GM12892 (cell line): ENCODE measurements at regions not wholly inside any gene's neighbourhood (a gene's known extent, or its start where the extent isn't known, plus 50 kb on each side); places are given as distances from the start of the nearest gene placed in this dataset.

ENCODE experiments used
- POLR2A ChIP-seq: IDR thresholded peaks from 2 replicates; pipeline ENCODE4 v1.6.1; 2011; ENCODE audit warnings: low read depth, low read length, control low read depth
- TAF1 ChIP-seq: IDR thresholded peaks from 2 replicates; pipeline ENCODE4 v1.6.1; 2011; ENCODE audit warnings: low read depth, mild to moderate bottlenecking, control low read depth, low read length, borderline replicate concordance

GRCh38 chr20:43800186-43800585, 73.4 kb upstream of the GTSF1L start:
- TF ChIP-seq POLR2A (no peak), TAF1 (no peak)
